GM12873 (cell line): ENCODE measurements at regions not wholly inside any gene's neighbourhood (a gene's known extent, or its start where the extent isn't known, plus 50 kb on each side); places are given as distances from the start of the nearest gene placed in this dataset.

Experiments used
- TF ChIP-seq, protein P1 (sequence below): IDR thresholded peaks from 2 replicates; pipeline ENCODE4 v1.5.1; 2012; ENCODE audit warnings: low read depth, mild to moderate bottlenecking, moderate library complexity, low read length, control low read depth; ENCODE audit not compliant: insufficient read depth; ENCODE audit errors: missing control alignments

DNA sequence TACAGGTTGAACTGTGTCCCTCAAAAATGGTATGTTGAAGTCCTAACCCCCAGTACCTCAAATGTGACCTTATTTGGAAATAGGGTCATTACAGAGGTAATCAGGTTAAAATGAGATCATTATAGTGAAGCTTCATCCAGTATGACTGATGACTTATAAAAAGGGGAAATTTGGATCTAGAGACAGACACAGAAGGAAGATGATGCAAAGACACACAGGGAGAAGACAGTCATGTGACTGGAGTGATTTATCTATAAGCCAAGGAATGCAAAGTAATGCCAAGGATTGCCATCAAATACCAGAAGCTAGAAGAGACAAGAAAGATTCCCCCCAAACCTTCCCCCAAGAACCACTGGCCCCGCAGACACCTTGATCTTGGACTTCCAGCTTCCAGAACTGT lies 155.2 kb downstream of the RBMX2 start:
- TF ChIP-seq, protein P1, sequence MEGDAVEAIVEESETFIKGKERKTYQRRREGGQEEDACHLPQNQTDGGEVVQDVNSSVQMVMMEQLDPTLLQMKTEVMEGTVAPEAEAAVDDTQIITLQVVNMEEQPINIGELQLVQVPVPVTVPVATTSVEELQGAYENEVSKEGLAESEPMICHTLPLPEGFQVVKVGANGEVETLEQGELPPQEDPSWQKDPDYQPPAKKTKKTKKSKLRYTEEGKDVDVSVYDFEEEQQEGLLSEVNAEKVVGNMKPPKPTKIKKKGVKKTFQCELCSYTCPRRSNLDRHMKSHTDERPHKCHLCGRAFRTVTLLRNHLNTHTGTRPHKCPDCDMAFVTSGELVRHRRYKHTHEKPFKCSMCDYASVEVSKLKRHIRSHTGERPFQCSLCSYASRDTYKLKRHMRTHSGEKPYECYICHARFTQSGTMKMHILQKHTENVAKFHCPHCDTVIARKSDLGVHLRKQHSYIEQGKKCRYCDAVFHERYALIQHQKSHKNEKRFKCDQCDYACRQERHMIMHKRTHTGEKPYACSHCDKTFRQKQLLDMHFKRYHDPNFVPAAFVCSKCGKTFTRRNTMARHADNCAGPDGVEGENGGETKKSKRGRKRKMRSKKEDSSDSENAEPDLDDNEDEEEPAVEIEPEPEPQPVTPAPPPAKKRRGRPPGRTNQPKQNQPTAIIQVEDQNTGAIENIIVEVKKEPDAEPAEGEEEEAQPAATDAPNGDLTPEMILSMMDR, result no peak

DNA sequence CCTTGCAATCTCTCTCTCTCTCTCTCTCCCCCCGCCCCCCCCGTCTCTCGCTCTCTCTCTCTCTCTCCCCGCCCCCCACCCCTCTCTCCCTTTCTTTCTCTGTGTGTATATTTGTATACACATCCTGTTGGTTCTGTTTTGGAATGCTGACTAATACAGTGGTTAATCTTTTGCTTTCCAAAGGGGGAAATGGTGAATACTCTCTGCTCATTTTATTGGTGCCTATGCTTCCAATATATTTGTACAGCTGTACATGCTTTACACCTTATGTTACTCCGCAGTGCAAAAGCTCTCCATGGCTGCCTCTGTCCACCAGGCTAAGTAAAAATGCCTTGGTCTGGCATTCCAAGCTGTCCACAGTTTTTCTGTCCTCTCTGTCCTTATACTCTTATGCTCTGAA lies 158.8 kb downstream of the RBMX2 start:
- TF ChIP-seq, protein P1, result no peak

- TF ChIP-seq, protein P1, result no peak
Measured at GRCh38 chrX:130561930-130562329, 160.1 kb downstream of the RBMX2 start.

DNA sequence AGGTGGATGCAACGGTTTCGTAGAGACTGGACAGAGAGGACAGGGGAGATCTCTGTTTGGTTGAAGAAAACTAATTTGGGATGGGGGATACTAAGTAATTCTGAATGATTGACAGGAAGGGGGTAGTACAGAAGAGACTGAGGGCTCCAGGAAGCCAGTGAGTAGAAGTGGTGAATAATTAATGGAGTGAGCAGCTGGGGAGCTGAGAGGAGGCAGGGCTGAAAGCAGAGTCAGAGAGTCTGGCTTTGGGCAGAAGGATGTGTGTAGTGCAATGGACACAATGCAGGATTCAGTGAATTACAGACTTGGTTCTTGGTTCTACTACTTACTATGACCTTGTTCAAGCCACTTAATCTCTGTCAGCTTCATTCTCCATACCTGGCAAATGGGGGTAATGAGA lies 161.7 kb downstream of the RBMX2 start:
- TF ChIP-seq, protein P1, result no peak

GRCh38 chrX:130566028-130566683 lies 164.4 kb downstream of the RBMX2 start:
- TF ChIP-seq, protein P1, result no peak
